Duodenal mucosa (tissue), 2 donors: ENCODE measurements at regions not wholly inside any gene's neighbourhood (a gene's known extent, or its start where the extent isn't known, plus 50 kb on each side); places are given as distances from the start of the nearest gene placed in this dataset.
"Not testable (repeated sequence)": the region's sequence is repeated elsewhere in the genome, so short reads cannot be mapped to it uniquely, and the experiment has no call there.

Experiments
- H3K27ac ChIP-seq: one replicate; pipeline ENCODE4 v1.7.0; 2013; ENCODE audit warnings: low read depth, low read length
- H3K27me3 ChIP-seq, 2 donors: one replicate each; pipeline ENCODE4 v1.7.0; 2013; ENCODE audit warnings: low read length in 2 of 2, control low read depth in 1 of 2; ENCODE audit not compliant: insufficient read depth in 2 of 2, control insufficient read depth in 1 of 2
- H3K36me3 ChIP-seq, 2 donors: one replicate each; pipeline ENCODE4 v1.7.0; 2013; ENCODE audit warnings: low read length in 2 of 2, control low read depth in 1 of 2; ENCODE audit not compliant: insufficient read depth in 2 of 2, control insufficient read depth in 1 of 2
- H3K4me1 ChIP-seq, 2 donors: one replicate each; pipeline ENCODE4 v1.7.0; 2013; ENCODE audit warnings: low read length in 2 of 2, control low read depth in 1 of 2; ENCODE audit not compliant: insufficient read depth in 2 of 2, control insufficient read depth in 1 of 2
- H3K4me3 ChIP-seq, 2 donors: one replicate each; pipeline ENCODE4 v1.7.0; 2013; ENCODE audit warnings: low read length in 2 of 2, low read depth in 1 of 2
- H3K9ac ChIP-seq, 2 donors: one replicate each; pipeline ENCODE4 v1.7.0; 2013; ENCODE audit warnings: low read length in 2 of 2, low read depth in 1 of 2
- H3K9me3 ChIP-seq, 2 donors: one replicate each; pipeline ENCODE4 v1.7.0; 2013; ENCODE audit warnings: low read length in 2 of 2, control low read depth in 1 of 2; ENCODE audit not compliant: control insufficient read depth in 1 of 2

DNA sequence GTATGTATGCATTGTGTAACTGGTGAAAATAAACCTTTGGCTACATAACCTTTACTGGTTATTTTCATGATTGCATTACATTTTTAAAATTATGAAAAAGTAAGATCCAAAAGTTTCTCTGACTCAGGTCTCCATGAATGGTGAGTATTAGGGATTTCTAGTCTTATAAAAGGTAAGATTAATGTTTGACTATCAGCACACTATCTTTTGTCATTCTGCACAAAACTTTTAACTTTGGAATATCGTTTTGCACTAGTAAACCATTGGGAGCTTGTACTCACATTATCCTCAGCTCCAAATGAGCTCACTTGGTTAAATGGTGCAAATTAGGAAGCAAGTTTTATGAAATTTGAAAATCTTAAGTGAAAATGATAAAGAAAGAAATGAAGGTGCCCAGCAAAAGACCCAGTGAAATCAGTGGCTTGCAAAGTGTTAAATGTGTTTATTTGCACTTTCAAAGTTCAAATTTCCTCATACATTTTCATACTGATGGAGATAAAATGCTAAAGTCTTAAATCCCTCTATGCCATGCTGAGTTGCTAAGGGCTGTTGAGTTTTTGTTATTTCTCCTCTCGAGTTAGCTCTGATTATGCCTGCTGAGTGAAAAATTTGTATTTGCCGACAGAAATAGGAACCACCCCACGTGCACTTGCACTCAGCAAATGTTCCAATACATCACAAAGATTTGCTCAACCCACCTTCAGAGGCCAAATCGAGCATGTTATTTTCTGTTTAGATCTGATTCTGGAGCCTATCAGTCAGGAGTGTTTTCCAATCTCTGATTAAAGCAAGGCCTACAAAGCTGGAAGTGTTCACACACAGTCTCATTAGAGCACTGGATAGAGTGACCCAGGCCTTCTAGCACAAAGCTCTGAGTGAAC, 885.7 kb downstream of the NR2F1-AS1 start:
- H3K9ac ChIP-seq, result no peak overlapping the region
- no peak overlapping the region for H3K4me3 ChIP-seq
- H3K27me3 ChIP-seq, result no peaks in the 10 kb centered on the region
- H3K36me3 ChIP-seq, result no peaks in the 10 kb centered on the region
- H3K4me1 ChIP-seq, result no peaks in the 10 kb centered on the region
- H3K9me3 ChIP-seq, result no peaks in the 10 kb centered on the region
- no peak overlapping the region for H3K27ac ChIP-seq

DNA sequence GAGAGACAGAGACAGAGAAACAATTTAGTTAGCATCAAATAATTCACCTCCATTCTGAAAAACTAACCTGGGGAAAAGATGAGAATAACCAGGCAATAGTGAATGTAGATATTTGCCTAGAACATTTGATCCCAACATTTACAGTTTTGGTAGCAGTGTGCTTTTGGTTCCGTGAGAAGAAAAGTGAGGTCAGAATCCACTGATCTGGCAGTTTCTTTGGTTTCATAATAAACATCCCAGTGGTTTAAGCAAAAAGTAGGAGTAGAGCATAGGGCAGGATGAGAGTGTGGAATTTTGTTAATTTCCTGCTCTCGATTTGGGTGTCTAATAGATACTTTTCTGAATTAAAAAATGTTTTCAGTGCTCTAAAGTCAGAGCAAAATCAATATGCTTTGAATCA, 887.0 kb downstream of the NR2F1-AS1 start:
- no peaks in the 10 kb centered on the region for H3K36me3 ChIP-seq
- H3K4me3 ChIP-seq, result no peak overlapping the region
- no peaks in the 10 kb centered on the region for H3K4me1 ChIP-seq
- no peaks in the 10 kb centered on the region for H3K27me3 ChIP-seq
- H3K9me3 ChIP-seq, result no peaks in the 10 kb centered on the region
- no peak overlapping the region for H3K9ac ChIP-seq
- H3K27ac ChIP-seq, result no peak overlapping the region

DNA sequence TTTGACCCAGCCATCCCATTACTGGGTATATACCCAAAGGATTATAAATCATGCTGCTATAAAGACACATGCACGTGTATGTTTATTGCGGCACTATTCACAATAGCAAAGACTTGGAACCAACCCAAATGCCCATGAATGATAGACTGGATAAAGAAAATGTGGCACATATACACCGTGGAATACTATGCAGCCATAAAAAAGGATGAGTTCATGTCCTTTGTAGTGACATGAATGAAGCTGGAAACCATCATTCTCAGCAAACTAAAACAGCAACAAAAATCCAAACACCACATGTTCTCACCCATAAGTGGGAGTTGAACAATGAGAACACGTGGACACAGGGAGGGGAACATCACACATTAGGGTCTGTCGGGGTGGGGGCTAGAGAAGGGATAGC, 889.1 kb downstream of the NR2F1-AS1 start:
- not testable (repeated sequence) for H3K9me3 ChIP-seq, H3K27me3 ChIP-seq, H3K4me1 ChIP-seq, H3K9ac ChIP-seq, H3K36me3 ChIP-seq, H3K4me3 ChIP-seq, H3K27ac ChIP-seq

- Histone ChIP-seq H3K4me1 (no peaks in the 10 kb centered on the region), H3K9ac (no peak overlapping the region), H3K4me3 (no peak overlapping the region), H3K9me3 (no peaks in the 10 kb centered on the region), H3K27ac (no peak overlapping the region), H3K27me3 (no peaks in the 10 kb centered on the region), H3K36me3 (no peaks in the 10 kb centered on the region)
These were observed 892.9 kb downstream of the NR2F1-AS1 start for GRCh38 chr5:92687821-92688722.

- H3K9me3 ChIP-seq, result no peaks in the 10 kb centered on the region
- no peak overlapping the region for H3K27ac ChIP-seq
- H3K9ac ChIP-seq, result no peak overlapping the region
- no peaks in the 10 kb centered on the region for H3K4me1 ChIP-seq
- no peak overlapping the region for H3K4me3 ChIP-seq
- H3K27me3 ChIP-seq, result no peaks in the 10 kb centered on the region
- no peaks in the 10 kb centered on the region for H3K36me3 ChIP-seq
These were observed 902.4 kb downstream of the NR2F1-AS1 start for GRCh38 chr5:92678640-92679039.

GRCh38 chr5:92676215-92677165, 904.5 kb downstream of the NR2F1-AS1 start:
- Histone ChIP-seq H3K4me3 (no peak overlapping the region), H3K27ac (no peak overlapping the region), H3K27me3 (no peaks in the 10 kb centered on the region), H3K36me3 (no peaks in the 10 kb centered on the region), H3K9ac (no peak overlapping the region), H3K9me3 (no peaks in the 10 kb centered on the region), H3K4me1 (no peaks in the 10 kb centered on the region)

- no peak overlapping the region for H3K27ac ChIP-seq
- H3K27me3 ChIP-seq, result no peaks in the 10 kb centered on the region
- no peak overlapping the region for H3K9ac ChIP-seq
- H3K36me3 ChIP-seq, result no peaks in the 10 kb centered on the region
- H3K4me1 ChIP-seq, result no peaks in the 10 kb centered on the region
- H3K9me3 ChIP-seq, result no peaks in the 10 kb centered on the region
- H3K4me3 ChIP-seq, result no peak overlapping the region
These were observed 906.7 kb downstream of the NR2F1-AS1 start for GRCh38 chr5:92674321-92674720.

DNA sequence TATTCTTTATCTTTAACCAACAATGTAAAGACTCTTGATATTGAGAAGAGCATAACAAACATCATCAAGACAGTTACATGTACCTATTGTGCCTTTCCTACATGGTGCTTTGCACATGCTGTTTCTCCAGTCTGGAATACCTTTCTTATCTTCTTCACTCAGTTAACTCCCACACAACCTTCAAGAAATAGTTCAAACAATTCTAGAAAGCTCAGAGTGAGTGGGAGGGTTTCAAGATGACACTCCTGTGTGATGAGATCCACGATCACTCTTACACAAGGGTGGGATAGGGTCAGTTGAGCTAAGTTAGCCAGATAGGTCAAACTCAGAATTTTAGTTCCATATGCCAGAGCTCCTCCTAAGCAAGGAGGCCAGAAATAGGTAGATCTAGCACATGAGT, 915.5 kb downstream of the NR2F1-AS1 start:
- Histone ChIP-seq H3K4me3 (no peak overlapping the region), H3K9me3 (no peaks in the 10 kb centered on the region), H3K4me1 (no peaks in the 10 kb centered on the region), H3K27me3 (no peaks in the 10 kb centered on the region), H3K27ac (no peak overlapping the region), H3K9ac (no peak overlapping the region), H3K36me3 (no peaks in the 10 kb centered on the region)

GRCh38 chr5:92662741-92663140, 918.3 kb downstream of the NR2F1-AS1 start:
- H3K36me3 ChIP-seq, result no peaks in the 10 kb centered on the region
- H3K4me3 ChIP-seq, result no peak overlapping the region
- H3K9ac ChIP-seq, result no peak overlapping the region
- no peaks in the 10 kb centered on the region for H3K4me1 ChIP-seq
- no peaks in the 10 kb centered on the region for H3K9me3 ChIP-seq
- H3K27me3 ChIP-seq, result no peaks in the 10 kb centered on the region
- H3K27ac ChIP-seq, result no peak overlapping the region
